ENCODE measurements at regions not wholly inside any gene's neighbourhood (a gene's known extent, or its start where the extent isn't known, plus 50 kb on each side); places are given as distances from the start of the nearest gene placed in this dataset.

- ATAC-seq (ENCODE audit: low read depth) (no peak), DNase-seq (no peak)
- Histone ChIP-seq H2AK5ac (ENCODE audit: low read depth, low read length) (no peak overlapping the region), H2AK9ac (replicated peaks; ENCODE audit: low read depth, low read length, poor library complexity) (no peak overlapping the region), H2AFZ (replicated peaks; ENCODE audit: low read length, poor library complexity) (no peak overlapping the region), H3K27me3 (ENCODE audit: control insufficient read depth, insufficient read depth, low read length) (no peaks in the 10 kb centered on the region), H3K18ac (ENCODE audit: low read depth, low read length) (no peak overlapping the region), H4K8ac (ENCODE audit: low read depth in 2 of 2, low read length in 2 of 2) (no peak overlapping the region), H3K4me3 (ENCODE audit: insufficient read depth, low read depth, low read length) (no peak overlapping the region), H4K5ac (ENCODE audit: low read depth, low read length) (no peak overlapping the region), H3K9me1 (ENCODE audit: insufficient read depth, low read length) (no peaks in the 10 kb centered on the region), H3K9me3 (ENCODE audit: control insufficient read depth, insufficient read depth, low read length) (peaks cover 4% of the 10 kb centered on the region; the same call in 1 of the 2 replicates), H2BK15ac (ENCODE audit: low read depth, low read length) (no peak overlapping the region), H2BK5ac (ENCODE audit: low read depth, low read length, poor library complexity, severe bottlenecking) (no peak overlapping the region), H2BK20ac (ENCODE audit: low read depth, low read length) (no peak overlapping the region), H2BK120ac (ENCODE audit: low read depth, low read length) (no peak overlapping the region), H3K14ac (replicated peaks; ENCODE audit: low read depth, low read length) (no peak overlapping the region), H3K27ac (ENCODE audit: insufficient read depth, low read length) (no peak overlapping the region), H3K4me1 (ENCODE audit: control insufficient read depth, insufficient read depth, low read length) (no peaks in the 10 kb centered on the region), H3K4me2 (ENCODE audit: low read depth, low read length) (no peak overlapping the region), H3K4ac (ENCODE audit: low read depth, low read length) (no peak overlapping the region), H4K20me1 (ENCODE audit: insufficient read depth, low read length) (no peaks in the 10 kb centered on the region), H3K23ac (ENCODE audit: low read depth, low read length) (no peak overlapping the region), H3K9ac (ENCODE audit: low read depth, low read length) (no peak overlapping the region), H3K79me1 (ENCODE audit: low read depth in 1 of 2, low read length in 2 of 2) (no peaks in the 10 kb centered on the region), H3K56ac (ENCODE audit: extremely low read depth, insufficient read depth, low read length) (no peak overlapping the region), H3K36me3 (ENCODE audit: control insufficient read depth, insufficient read depth, low read length) (no peaks in the 10 kb centered on the region), H4K91ac (ENCODE audit: insufficient read depth, low read depth, low read length) (no peak overlapping the region)
- intact Hi-C loops (cut with micrococcal nuclease): no loop called here
- ChIA-PET POLR2A (ENCODE audit: unreplicated experiment) (no interaction called here), CTCF (no interaction called here)
- dilution Hi-C loops (cut with HindIII; ENCODE audit: low sequenced_read_pairs, unreplicated experiment): no loop called here
- TF ChIP-seq NFE2L2 (IDR thresholded peaks at IDR 0.05; ENCODE audit: low read depth, low read length): no peak
- TF ChIP-seq, protein P1, sequence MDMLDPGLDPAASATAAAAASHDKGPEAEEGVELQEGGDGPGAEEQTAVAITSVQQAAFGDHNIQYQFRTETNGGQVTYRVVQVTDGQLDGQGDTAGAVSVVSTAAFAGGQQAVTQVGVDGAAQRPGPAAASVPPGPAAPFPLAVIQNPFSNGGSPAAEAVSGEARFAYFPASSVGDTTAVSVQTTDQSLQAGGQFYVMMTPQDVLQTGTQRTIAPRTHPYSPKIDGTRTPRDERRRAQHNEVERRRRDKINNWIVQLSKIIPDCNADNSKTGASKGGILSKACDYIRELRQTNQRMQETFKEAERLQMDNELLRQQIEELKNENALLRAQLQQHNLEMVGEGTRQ (IDR thresholded peaks at IDR 0.05; ENCODE audit: low read depth, low read length): no peak
- TF ChIP-seq RFX5 (IDR thresholded peaks at IDR 0.05; ENCODE audit: low read depth, low read length): no peak
- TF ChIP-seq RAD21 (IDR thresholded peaks at IDR 0.05; ENCODE audit: low read length): no peak
- TF ChIP-seq FOS (IDR thresholded peaks at IDR 0.05; ENCODE audit: low read depth, low read length): no peak
- TF ChIP-seq RCOR1 (IDR thresholded peaks at IDR 0.05; ENCODE audit: insufficient replicate concordance, low read length): no peak
- TF ChIP-seq, protein P2, sequence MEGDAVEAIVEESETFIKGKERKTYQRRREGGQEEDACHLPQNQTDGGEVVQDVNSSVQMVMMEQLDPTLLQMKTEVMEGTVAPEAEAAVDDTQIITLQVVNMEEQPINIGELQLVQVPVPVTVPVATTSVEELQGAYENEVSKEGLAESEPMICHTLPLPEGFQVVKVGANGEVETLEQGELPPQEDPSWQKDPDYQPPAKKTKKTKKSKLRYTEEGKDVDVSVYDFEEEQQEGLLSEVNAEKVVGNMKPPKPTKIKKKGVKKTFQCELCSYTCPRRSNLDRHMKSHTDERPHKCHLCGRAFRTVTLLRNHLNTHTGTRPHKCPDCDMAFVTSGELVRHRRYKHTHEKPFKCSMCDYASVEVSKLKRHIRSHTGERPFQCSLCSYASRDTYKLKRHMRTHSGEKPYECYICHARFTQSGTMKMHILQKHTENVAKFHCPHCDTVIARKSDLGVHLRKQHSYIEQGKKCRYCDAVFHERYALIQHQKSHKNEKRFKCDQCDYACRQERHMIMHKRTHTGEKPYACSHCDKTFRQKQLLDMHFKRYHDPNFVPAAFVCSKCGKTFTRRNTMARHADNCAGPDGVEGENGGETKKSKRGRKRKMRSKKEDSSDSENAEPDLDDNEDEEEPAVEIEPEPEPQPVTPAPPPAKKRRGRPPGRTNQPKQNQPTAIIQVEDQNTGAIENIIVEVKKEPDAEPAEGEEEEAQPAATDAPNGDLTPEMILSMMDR (conservative IDR thresholded peaks at IDR 0.05; ENCODE audit: low read depth, low read length): no peak
- no peak for TF ChIP-seq CHD1 (IDR thresholded peaks at IDR 0.05; ENCODE audit: low read depth, low read length)
- no peak for TF ChIP-seq MAZ (IDR thresholded peaks at IDR 0.05; ENCODE audit: borderline replicate concordance, low read depth, low read length)
- TF ChIP-seq BHLHE40 (IDR thresholded peaks at IDR 0.05; ENCODE audit: low read depth, low read length): no peak
- no peak for TF ChIP-seq ELK1 (IDR thresholded peaks at IDR 0.05; ENCODE audit: borderline replicate concordance, low read depth, low read length)
- TF ChIP-seq SMC3 (IDR thresholded peaks at IDR 0.05; ENCODE audit: low read depth, low read length): no peak
- TF ChIP-seq MAFK (IDR thresholded peaks at IDR 0.05; ENCODE audit: low read depth, low read length): no peak
- no CpG with 5 or more reads among the region's 1 CpG for WGBS, 2 experiments (ENCODE audit: extremely low coverage in 2 of 2, insufficient read length in 1 of 2)
- no TSS peak for BruUV-seq (replicated peaks)
- in situ Hi-C loops (cut with MboI; ENCODE audit: low sequenced_read_pairs): no loop called here
These were observed 678.6 kb upstream of the ID4 start for GRCh38 chr6:19158586-19158985.

Data from IMR-90 (cell line).